ENCODE measurements at regions not wholly inside any gene's neighbourhood (a gene's known extent, or its start where the extent isn't known, plus 50 kb on each side); places are given as distances from the start of the nearest gene placed in this dataset.
A peak's percentile ranks its signal among the peaks of the same experiment; 100 is the strongest.

DNA sequence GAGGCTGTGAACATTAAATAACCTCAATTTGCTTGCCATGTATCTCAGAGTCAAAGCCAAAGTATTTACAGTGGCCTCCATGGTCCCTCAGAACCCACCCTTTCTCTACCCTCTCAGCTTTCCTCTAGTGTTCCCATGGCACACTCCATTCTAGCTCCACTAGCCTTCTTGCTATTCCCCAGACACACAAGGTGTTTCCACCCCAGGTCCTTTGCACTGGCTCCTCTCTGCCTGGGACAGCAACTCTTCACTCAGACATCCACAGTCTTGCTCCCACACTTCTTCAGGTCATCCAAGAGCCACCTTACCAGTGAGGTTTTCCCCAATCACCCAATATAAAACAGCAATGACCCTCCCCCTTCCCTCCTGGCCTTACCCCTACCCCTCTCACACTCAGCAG is 56.5 kb upstream of the PLEKHG1 start:
- no peak for TF ChIP-seq CTCF (IDR thresholded peaks at IDR 0.05; ENCODE audit: low read depth, low read length, missing control alignments)
- H3K4me3 ChIP-seq (replicated peaks; ENCODE audit: low read depth, low read length) = no peak overlapping the region

DNA sequence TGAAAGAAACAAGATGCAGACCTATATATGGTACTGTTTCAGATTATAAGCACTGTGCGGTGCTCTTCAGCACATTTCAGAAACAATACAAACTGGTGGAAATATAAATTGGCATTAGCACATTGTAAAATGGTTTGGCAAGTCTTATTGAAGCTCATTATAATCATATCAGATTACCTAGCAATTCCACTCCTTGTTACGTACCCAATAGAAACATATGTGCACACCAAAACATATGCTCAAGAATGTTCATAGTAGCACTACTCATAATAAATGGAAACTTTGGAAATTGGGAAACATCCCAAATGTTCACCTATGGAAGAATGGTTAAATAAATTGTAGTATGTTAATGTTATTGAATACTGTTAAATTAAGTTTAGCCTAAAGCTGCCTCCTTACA is 54.9 kb upstream of the PLEKHG1 start:
- TF ChIP-seq CTCF (IDR thresholded peaks at IDR 0.05; ENCODE audit: low read depth, low read length, missing control alignments) = no peak
- no peak overlapping the region for H3K4me3 ChIP-seq (replicated peaks; ENCODE audit: low read depth, low read length)
- no peak for DNase-seq (ENCODE audit: extremely low read depth, low read depth)

More for the DNA sequence above, 56.5 kb upstream of the PLEKHG1 start:
- no peak for DNase-seq (ENCODE audit: extremely low read depth, low read depth)

DNA sequence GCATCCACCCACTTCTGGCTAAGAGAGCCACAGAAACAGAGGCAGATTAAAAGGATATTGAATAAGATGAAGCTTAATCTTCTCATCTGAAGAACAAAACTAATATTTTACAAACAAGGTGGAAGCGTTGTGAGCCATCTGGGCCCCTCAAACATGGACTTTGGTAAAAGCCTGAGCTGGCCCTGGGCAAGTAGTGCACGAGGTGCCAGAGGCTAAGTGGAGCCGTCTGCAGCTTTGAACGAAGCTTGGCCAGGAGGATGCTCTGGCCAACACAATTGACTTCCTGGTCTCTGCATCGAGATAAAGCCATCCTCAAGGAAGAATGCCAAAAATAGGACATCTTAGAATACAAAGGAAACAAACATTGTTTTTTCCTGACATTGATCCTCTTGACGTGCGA is 53.2 kb upstream of the PLEKHG1 start:
- no peak for DNase-seq (ENCODE audit: extremely low read depth, low read depth)
- no peak for TF ChIP-seq CTCF (IDR thresholded peaks at IDR 0.05; ENCODE audit: low read depth, low read length, missing control alignments)
- H3K4me3 ChIP-seq (replicated peaks; ENCODE audit: low read depth, low read length) = no peak overlapping the region

- DNase-seq (ENCODE audit: extremely low read depth, low read depth) = no peak
- H3K4me3 ChIP-seq (replicated peaks; ENCODE audit: low read depth, low read length) = no peak overlapping the region
- no peak for TF ChIP-seq CTCF (IDR thresholded peaks at IDR 0.05; ENCODE audit: low read depth, low read length, missing control alignments)
Observed at GRCh38 chr6:150547502-150548222, 52.0 kb upstream of the PLEKHG1 start.

GRCh38 chr6:150548330-150548729 is 51.4 kb upstream of the PLEKHG1 start:
- no peak for TF ChIP-seq CTCF (IDR thresholded peaks at IDR 0.05; ENCODE audit: low read depth, low read length, missing control alignments)
- H3K4me3 ChIP-seq (replicated peaks; ENCODE audit: low read depth, low read length) = no peak overlapping the region
- DNase-seq (ENCODE audit: extremely low read depth, low read depth) = no peak

DNA sequence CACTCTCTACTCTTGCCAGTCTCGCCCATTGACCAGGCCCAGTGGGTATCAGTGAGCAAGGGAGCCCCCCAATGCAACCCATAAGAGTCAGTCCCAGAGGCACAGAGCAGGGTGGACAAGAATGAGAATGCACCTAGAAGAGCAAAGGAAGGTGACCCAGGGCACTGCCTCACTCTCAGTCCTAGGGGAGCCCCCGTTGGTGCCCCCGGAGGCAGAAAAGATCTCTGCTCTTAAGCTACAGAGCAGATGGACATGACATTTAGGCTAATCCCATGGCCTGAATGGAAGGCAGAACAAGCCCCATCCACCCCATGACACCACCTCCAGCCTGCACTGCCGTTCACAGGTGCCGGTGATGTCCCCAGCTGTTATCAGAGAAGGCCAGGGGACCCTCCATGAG is 50.7 kb upstream of the PLEKHG1 start:
- peak; percentile 7 for TF ChIP-seq CTCF (IDR thresholded peaks at IDR 0.05; ENCODE audit: low read depth, low read length, missing control alignments)
- no peak overlapping the region for H3K4me3 ChIP-seq (replicated peaks; ENCODE audit: low read depth, low read length)
- DNase-seq (ENCODE audit: extremely low read depth, low read depth) = no peak

GRCh38 chr6:150549674-150550101 is 50.0 kb upstream of the PLEKHG1 start:
- H3K4me3 ChIP-seq (replicated peaks; ENCODE audit: low read depth, low read length) = no peak overlapping the region
- no peak for DNase-seq (ENCODE audit: extremely low read depth, low read depth)
- TF ChIP-seq CTCF (IDR thresholded peaks at IDR 0.05; ENCODE audit: low read depth, low read length, missing control alignments) = no peak
